H1 (cell line): ENCODE measurements at regions not wholly inside any gene's neighbourhood (a gene's known extent, or its start where the extent isn't known, plus 50 kb on each side); places are given as distances from the start of the nearest gene placed in this dataset.

Experiments
- NRF1 ChIP-seq: IDR thresholded peaks from 2 replicates; pipeline ENCODE4 v1.6.1; 2011; ENCODE audit warnings: mild to moderate bottlenecking, low read depth, low read length, improper control_type of control experiment
- POLR2A ChIP-seq, 2 experiments: IDR thresholded peaks; 1 replicate in 1 of 2; 2 replicates in 1 of 2; pipeline ENCODE4 v1.6.1; 2011; ENCODE audit warnings: low read depth in 2 of 2, low read length in 2 of 2, mild to moderate bottlenecking in 2 of 2; ENCODE audit errors: control extremely low read depth in 1 of 2
- SP4 ChIP-seq: IDR thresholded peaks from 2 replicates; pipeline ENCODE4 v1.6.1; 2012; ENCODE audit warnings: low read length, inconsistent platforms
- TBP ChIP-seq: IDR thresholded peaks from 2 replicates; pipeline ENCODE4 v1.6.1; 2011; ENCODE audit warnings: low read depth, low read length, improper control_type of control experiment
- TF ChIP-seq, protein P1 (sequence below): fragments of 300-600 bp; sonication (generic); IDR thresholded peaks from 2 replicates; pipeline ENCODE4 v1.7.1; 2012; ENCODE audit warnings: low read length, moderate library complexity, mild to moderate bottlenecking, inconsistent platforms; ENCODE audit not compliant: insufficient replicate concordance

GRCh38 chr16:58999762-59000161, 265.6 kb upstream of the GOT2 start (continued):
- TF ChIP-seq, protein P1, sequence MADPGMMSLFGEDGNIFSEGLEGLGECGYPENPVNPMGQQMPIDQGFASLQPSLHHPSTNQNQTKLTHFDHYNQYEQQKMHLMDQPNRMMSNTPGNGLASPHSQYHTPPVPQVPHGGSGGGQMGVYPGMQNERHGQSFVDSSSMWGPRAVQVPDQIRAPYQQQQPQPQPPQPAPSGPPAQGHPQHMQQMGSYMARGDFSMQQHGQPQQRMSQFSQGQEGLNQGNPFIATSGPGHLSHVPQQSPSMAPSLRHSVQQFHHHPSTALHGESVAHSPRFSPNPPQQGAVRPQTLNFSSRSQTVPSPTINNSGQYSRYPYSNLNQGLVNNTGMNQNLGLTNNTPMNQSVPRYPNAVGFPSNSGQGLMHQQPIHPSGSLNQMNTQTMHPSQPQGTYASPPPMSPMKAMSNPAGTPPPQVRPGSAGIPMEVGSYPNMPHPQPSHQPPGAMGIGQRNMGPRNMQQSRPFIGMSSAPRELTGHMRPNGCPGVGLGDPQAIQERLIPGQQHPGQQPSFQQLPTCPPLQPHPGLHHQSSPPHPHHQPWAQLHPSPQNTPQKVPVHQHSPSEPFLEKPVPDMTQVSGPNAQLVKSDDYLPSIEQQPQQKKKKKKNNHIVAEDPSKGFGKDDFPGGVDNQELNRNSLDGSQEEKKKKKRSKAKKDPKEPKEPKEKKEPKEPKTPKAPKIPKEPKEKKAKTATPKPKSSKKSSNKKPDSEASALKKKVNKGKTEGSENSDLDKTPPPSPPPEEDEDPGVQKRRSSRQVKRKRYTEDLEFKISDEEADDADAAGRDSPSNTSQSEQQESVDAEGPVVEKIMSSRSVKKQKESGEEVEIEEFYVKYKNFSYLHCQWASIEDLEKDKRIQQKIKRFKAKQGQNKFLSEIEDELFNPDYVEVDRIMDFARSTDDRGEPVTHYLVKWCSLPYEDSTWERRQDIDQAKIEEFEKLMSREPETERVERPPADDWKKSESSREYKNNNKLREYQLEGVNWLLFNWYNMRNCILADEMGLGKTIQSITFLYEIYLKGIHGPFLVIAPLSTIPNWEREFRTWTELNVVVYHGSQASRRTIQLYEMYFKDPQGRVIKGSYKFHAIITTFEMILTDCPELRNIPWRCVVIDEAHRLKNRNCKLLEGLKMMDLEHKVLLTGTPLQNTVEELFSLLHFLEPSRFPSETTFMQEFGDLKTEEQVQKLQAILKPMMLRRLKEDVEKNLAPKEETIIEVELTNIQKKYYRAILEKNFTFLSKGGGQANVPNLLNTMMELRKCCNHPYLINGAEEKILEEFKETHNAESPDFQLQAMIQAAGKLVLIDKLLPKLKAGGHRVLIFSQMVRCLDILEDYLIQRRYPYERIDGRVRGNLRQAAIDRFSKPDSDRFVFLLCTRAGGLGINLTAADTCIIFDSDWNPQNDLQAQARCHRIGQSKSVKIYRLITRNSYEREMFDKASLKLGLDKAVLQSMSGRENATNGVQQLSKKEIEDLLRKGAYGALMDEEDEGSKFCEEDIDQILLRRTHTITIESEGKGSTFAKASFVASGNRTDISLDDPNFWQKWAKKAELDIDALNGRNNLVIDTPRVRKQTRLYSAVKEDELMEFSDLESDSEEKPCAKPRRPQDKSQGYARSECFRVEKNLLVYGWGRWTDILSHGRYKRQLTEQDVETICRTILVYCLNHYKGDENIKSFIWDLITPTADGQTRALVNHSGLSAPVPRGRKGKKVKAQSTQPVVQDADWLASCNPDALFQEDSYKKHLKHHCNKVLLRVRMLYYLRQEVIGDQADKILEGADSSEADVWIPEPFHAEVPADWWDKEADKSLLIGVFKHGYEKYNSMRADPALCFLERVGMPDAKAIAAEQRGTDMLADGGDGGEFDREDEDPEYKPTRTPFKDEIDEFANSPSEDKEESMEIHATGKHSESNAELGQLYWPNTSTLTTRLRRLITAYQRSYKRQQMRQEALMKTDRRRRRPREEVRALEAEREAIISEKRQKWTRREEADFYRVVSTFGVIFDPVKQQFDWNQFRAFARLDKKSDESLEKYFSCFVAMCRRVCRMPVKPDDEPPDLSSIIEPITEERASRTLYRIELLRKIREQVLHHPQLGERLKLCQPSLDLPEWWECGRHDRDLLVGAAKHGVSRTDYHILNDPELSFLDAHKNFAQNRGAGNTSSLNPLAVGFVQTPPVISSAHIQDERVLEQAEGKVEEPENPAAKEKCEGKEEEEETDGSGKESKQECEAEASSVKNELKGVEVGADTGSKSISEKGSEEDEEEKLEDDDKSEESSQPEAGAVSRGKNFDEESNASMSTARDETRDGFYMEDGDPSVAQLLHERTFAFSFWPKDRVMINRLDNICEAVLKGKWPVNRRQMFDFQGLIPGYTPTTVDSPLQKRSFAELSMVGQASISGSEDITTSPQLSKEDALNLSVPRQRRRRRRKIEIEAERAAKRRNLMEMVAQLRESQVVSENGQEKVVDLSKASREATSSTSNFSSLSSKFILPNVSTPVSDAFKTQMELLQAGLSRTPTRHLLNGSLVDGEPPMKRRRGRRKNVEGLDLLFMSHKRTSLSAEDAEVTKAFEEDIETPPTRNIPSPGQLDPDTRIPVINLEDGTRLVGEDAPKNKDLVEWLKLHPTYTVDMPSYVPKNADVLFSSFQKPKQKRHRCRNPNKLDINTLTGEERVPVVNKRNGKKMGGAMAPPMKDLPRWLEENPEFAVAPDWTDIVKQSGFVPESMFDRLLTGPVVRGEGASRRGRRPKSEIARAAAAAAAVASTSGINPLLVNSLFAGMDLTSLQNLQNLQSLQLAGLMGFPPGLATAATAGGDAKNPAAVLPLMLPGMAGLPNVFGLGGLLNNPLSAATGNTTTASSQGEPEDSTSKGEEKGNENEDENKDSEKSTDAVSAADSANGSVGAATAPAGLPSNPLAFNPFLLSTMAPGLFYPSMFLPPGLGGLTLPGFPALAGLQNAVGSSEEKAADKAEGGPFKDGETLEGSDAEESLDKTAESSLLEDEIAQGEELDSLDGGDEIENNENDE: no peak
- TF ChIP-seq TBP (no peak), POLR2A (IDR thresholded peaks at IDR 0.05; ENCODE audit: control extremely low read depth in 1 of 2, low read depth in 2 of 2, low read length in 2 of 2) (no peak), SP4 (no peak), NRF1 (no peak)
